ENCODE measurements at regions not wholly inside any gene's neighbourhood (a gene's known extent, or its start where the extent isn't known, plus 50 kb on each side); places are given as distances from the start of the nearest gene placed in this dataset.

DNA sequence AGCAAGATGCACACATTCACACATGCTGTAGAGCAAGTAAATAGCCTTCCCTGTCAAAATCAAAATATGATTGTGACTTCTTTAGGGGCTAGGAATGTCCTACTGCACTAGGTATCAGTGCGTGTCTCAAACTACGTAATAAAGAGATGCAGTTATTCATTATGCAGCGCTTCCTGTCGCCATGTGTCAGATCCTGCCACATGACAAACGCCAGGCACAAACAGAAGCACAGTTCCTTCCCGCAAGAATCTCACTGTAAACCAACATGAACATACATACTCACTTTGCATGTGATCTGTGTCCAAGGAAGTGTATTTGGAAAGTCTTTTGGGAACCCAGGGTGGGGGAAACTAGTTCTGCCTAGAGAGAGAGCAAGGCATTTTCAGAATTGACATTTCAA, 599.9 kb downstream of the RNF144A start:
- TF ChIP-seq TAF1 (IDR thresholded peaks at IDR 0.05; ENCODE audit: borderline replicate concordance, insufficient read depth, low read length) (no peak), SIN3A (IDR thresholded peaks at IDR 0.05; ENCODE audit: borderline replicate concordance, insufficient read depth, low read length) (no peak), POLR2AphosphoS5 (IDR thresholded peaks at IDR 0.05; ENCODE audit: low read depth, low read length) (no peak), FOXP2 (optimal IDR thresholded peaks at IDR 0.05; ENCODE audit: borderline replicate concordance, extremely low read depth, extremely low read length, insufficient read depth) (no peak), REST (IDR thresholded peaks at IDR 0.05; ENCODE audit: insufficient read depth in 1 of 2, low read depth in 2 of 2, low read length in 2 of 2) (no peak)

GRCh38 chr2:7517851-7518250, 600.6 kb downstream of the RNF144A start:
- TF ChIP-seq POLR2AphosphoS5 (IDR thresholded peaks at IDR 0.05; ENCODE audit: low read depth, low read length) (no peak), REST (IDR thresholded peaks at IDR 0.05; ENCODE audit: insufficient read depth in 1 of 2, low read depth in 2 of 2, low read length in 2 of 2) (no peak), FOXP2 (optimal IDR thresholded peaks at IDR 0.05; ENCODE audit: borderline replicate concordance, extremely low read depth, extremely low read length, insufficient read depth) (no peak), SIN3A (IDR thresholded peaks at IDR 0.05; ENCODE audit: borderline replicate concordance, insufficient read depth, low read length) (no peak), TAF1 (IDR thresholded peaks at IDR 0.05; ENCODE audit: borderline replicate concordance, insufficient read depth, low read length) (no peak)

- no peak for TF ChIP-seq SIN3A (IDR thresholded peaks at IDR 0.05; ENCODE audit: borderline replicate concordance, insufficient read depth, low read length)
- no peak for TF ChIP-seq FOXP2 (optimal IDR thresholded peaks at IDR 0.05; ENCODE audit: borderline replicate concordance, extremely low read depth, extremely low read length, insufficient read depth)
- no peak for TF ChIP-seq REST (IDR thresholded peaks at IDR 0.05; ENCODE audit: insufficient read depth in 1 of 2, low read depth in 2 of 2, low read length in 2 of 2)
- TF ChIP-seq TAF1 (IDR thresholded peaks at IDR 0.05; ENCODE audit: borderline replicate concordance, insufficient read depth, low read length) = no peak
- no peak for TF ChIP-seq POLR2AphosphoS5 (IDR thresholded peaks at IDR 0.05; ENCODE audit: low read depth, low read length)
These were observed 606.4 kb downstream of the RNF144A start for GRCh38 chr2:7523481-7524120.

- TF ChIP-seq FOXP2 (optimal IDR thresholded peaks at IDR 0.05; ENCODE audit: borderline replicate concordance, extremely low read depth, extremely low read length, insufficient read depth) (no peak), SIN3A (IDR thresholded peaks at IDR 0.05; ENCODE audit: borderline replicate concordance, insufficient read depth, low read length) (no peak), REST (IDR thresholded peaks at IDR 0.05; ENCODE audit: insufficient read depth in 1 of 2, low read depth in 2 of 2, low read length in 2 of 2) (no peak), POLR2AphosphoS5 (IDR thresholded peaks at IDR 0.05; ENCODE audit: low read depth, low read length) (no peak), TAF1 (IDR thresholded peaks at IDR 0.05; ENCODE audit: borderline replicate concordance, insufficient read depth, low read length) (no peak)
These were observed 607.0 kb downstream of the RNF144A start for GRCh38 chr2:7524195-7524594.
